AG04450 (cell line): ENCODE measurements at regions not wholly inside any gene's neighbourhood (a gene's known extent, or its start where the extent isn't known, plus 50 kb on each side); places are given as distances from the start of the nearest gene placed in this dataset.

Source experiments
- CTCF ChIA-PET: fragments of 300-600, 350-600 bp; formaldehyde crosslinking; extraction: SDS; loops from one replicate; lab custom pipeline; 2022; ENCODE audit warnings: antibody characterized with exemption, inconsistent platforms; lab: Charles Lee
- POLR2A ChIA-PET: fragments of 350-600 bp; formaldehyde crosslinking; extraction: SDS; loops from one replicate; lab custom pipeline; 2021; ENCODE audit warnings: antibody characterized with exemption, inconsistent platforms; lab: Yijun Ruan, JAX
- DNase-seq: peaks from one replicate; pipeline ENCODE4 v3.0.0-alpha.2; 2011; ENCODE audit warnings: low read depth, low spot score
- H3K27ac ChIP-seq: one replicate; pipeline ENCODE4 v1.5.1; 2012; ENCODE audit warnings: low read depth, low read length, control low read depth
- H3K27me3 ChIP-seq: one replicate; pipeline ENCODE4 v1.6.0; 2012; ENCODE audit warnings: low read length; ENCODE audit not compliant: control insufficient read depth, insufficient read depth
- H3K4me3 ChIP-seq: 2 replicates; pipeline ENCODE4 v1.5.1; 2011; ENCODE audit warnings: mild to moderate bottlenecking, low read depth, low read length, control low read depth
- H3K9me3 ChIP-seq: 2 replicates; pipeline ENCODE4 v1.5.1; 2012; ENCODE audit warnings: low read length; ENCODE audit not compliant: control insufficient read depth, insufficient read depth
- CTCF ChIP-seq: IDR thresholded peaks from 2 replicates; pipeline ENCODE4 v1.5.1; 2011; ENCODE audit warnings: low read depth, low read length, control low read depth, inconsistent platforms

- DNase-seq, result no peak
- CTCF ChIA-PET, result no interaction called here
- POLR2A ChIA-PET, result no interaction called here
- Histone ChIP-seq H3K27ac (no peak overlapping the region), H3K27me3 (no peaks in the 10 kb centered on the region), H3K4me3 (no peak overlapping the region), H3K9me3 (peaks cover 8% of the 10 kb centered on the region; the same call in 1 of the 2 replicates)
- no peak for TF ChIP-seq CTCF
Observed at GRCh38 chr10:105370692-105371091, 729.6 kb downstream of the SORCS3 start.

GRCh38 chr10:105359708-105360107, 718.6 kb downstream of the SORCS3 start:
- H3K27ac ChIP-seq, result no peak overlapping the region
- no peaks in the 10 kb centered on the region for H3K27me3 ChIP-seq
- ChIA-PET CTCF (no interaction called here), POLR2A (no interaction called here)
- DNase-seq, result no peak
- no peak overlapping the region for H3K4me3 ChIP-seq
- peaks cover 4% of the 10 kb centered on the region for H3K9me3 ChIP-seq
- TF ChIP-seq CTCF, result no peak

- TF ChIP-seq CTCF, result no peak
- no peak overlapping the region for H3K4me3 ChIP-seq
- peaks cover 12% of the 10 kb centered on the region for H3K9me3 ChIP-seq
- ChIA-PET CTCF (no interaction called here), POLR2A (no interaction called here)
- no peak for DNase-seq
- no peaks in the 10 kb centered on the region for H3K27me3 ChIP-seq
- no peak overlapping the region for H3K27ac ChIP-seq
Observed at GRCh38 chr10:105358911-105359310, 717.8 kb downstream of the SORCS3 start.

- H3K27ac ChIP-seq, result no peak overlapping the region
- no peak for TF ChIP-seq CTCF
- POLR2A ChIA-PET, result no interaction called here
- peaks cover 19% of the 10 kb centered on the region for H3K9me3 ChIP-seq
- no peaks in the 10 kb centered on the region for H3K27me3 ChIP-seq
- DNase-seq, result no peak
- CTCF ChIA-PET, result no interaction called here
- H3K4me3 ChIP-seq, result no peak overlapping the region
Observed at GRCh38 chr10:105356626-105357025, 715.5 kb downstream of the SORCS3 start.

- ChIA-PET POLR2A (no interaction called here), CTCF (no interaction called here)
- H3K4me3 ChIP-seq, result no peak overlapping the region
- peaks cover 27% of the 10 kb centered on the region for H3K9me3 ChIP-seq
- no peaks in the 10 kb centered on the region for H3K27me3 ChIP-seq
- DNase-seq, result no peak
- no peak overlapping the region for H3K27ac ChIP-seq
- TF ChIP-seq CTCF, result no peak
Observed at GRCh38 chr10:105354010-105354409, 712.9 kb downstream of the SORCS3 start.
